NOMO-1 treated with DMSO at 0.1 percent for 48 hours (cell line): ENCODE measurements at regions not wholly inside any gene's neighbourhood (a gene's known extent, or its start where the extent isn't known, plus 50 kb on each side); places are given as distances from the start of the nearest gene placed in this dataset.
"Not testable (repeated sequence)": the region's sequence is repeated elsewhere in the genome, so short reads cannot be mapped to it uniquely, and the experiment has no call there.

ENCODE experiments used
- DNase-seq: peaks from one replicate; lab custom pipeline; 2025; ENCODE audit not compliant: unreplicated experiment; lab: John Stamatoyannopoulos, UW

DNA sequence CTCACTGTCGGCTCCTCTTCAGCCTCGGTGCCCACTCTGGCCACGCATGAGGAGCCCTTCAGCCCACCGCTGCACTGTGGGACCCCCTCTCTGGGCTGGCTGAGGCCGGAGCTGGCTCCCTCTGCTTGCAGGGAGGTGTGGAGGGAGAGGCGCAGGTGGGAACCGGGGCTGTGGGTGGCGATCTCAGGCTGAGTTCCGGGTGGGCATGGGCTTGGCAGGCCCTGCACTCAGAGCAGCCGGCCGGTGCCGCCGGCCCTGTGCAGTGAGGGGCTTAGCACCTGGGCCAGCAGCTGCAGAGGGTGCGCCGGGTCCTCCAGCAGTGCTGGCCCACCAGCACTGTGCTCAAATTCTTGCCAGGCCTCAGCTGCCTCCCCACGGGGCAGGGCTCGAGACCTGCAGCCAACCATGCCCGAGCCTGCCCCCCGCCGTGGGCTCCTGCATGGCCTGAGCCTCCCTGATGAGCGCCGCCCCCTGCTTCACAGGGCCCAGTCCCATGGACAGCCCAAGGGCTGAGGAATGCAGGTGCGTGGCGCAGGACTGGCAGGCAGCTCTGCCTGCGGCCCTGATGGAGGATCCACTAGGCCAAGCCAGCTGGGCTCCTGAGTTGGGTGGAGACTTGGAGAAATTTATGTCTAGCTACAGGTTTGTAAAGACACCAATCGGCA is 899.1 kb downstream of the SI start:
- no peak for DNase-seq

DNA sequence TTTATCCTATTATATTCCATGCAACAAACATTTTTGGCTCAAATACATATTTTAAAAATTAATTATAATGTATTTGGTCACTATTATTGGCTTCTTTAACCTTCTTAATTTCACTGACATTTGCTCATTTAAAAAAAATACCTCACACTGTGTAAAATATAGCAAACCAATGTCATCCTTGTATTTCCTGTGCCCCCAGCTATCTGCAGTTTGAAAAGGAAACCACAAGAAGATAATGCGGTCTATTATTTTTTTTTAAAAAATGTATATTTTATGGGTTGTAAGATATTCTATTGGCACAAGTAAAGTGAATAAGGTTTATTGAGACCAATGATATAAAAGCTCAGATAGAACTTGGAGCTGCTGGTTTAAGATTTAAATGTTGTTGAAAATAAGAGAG is 904.2 kb downstream of the SI start:
- no peak for DNase-seq

DNA sequence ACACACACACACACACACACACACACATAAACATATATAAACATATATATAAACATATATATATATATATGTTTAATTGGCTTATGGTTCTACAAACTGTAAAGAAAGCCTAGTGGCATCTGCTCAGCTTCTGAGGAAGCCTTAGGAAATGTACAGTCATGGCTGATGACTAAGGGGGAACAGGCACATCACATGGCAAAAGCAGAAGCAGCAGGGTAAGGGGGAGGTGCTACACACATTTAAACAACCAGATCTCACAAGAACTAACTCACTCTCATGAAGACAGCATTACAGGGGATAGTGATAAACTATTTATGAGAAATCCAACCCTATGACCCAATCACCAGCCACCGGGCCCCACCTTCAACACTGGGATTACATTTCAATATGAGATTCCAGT is 922.9 kb downstream of the SI start:
- peak; percentile 29 for DNase-seq

DNA sequence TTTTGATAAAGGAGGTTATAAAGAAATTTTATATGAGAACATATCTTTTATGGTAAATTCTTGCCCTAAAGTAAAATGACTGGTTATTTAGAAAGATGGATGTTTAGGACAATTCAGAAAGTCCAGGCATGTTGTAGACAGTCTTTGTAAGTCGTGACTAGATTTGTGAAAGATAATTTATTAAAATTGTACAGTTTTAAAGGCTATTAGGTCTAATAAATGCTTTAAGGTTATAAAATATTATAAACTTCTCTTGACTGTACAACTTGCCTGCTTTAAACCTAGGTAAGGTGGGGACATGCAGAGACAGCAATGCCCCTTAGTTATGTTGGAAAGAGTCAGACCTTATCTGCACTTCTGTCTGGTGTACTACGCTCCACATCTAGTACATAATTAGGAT is 933.5 kb downstream of the SI start:
- DNase-seq: no peak

DNA sequence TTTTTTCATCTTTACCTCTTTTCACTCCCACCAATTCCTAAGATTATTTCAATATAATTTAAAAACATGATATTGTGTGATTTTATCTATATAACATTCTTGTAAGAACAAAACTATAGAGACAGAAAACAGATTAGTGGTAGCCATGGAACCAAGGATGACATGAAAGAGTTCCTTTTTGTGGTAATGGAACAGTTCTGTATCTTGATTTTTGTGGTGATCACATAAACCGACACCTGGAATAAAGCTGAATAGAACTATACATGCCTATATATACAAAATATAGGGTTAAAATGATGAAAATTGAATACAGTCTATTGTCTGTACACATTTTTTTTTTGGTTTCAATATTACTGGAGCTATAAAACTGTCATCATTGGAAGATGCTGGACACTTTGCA is 945.4 kb downstream of the SI start:
- DNase-seq: no peak

DNA sequence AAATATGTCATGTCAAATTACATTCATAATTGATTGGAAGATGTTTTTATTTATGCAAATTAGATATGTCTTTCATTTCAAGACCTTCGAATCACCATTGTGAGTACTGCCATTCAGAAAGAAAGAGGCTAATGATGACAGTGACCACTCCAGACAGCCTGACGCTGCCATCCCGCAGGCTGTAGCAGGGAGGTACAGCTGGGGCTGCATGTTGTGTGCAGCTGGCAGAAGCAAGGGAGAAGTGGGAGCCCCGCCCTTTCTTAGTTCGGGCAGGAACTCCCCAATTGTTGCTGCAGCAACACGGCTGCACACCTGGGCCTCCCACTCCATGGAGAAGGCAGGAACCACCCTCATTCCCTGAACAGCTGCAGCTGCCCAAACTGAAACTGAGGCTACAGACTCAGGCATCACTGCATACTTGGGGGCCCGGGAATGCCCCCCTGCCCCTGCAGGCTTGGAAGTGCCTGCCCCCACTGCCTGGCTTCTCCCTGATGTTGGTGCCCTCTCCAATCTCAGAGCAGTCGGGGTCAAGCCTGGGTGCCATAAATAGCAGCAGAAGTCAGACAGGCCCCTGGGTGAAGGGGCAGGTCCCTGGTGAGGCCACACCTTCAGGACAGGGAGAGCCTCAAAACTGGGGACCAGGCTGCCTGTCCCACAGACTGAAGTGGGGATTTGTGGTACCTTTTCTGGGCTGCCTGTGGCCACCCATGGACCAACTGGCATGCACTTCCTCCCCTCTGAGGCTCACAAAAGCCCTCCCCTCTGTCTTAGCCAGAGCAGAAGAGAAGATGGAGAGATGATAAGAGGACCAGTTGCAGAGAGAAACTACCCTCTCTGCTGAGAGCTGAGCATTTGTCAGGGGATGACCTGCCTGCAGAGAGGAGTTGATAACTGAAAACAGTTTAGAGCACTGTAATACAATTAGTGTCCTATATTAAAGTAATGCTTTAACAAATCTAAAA is 964.6 kb downstream of the SI start:
- DNase-seq: no peak

DNA sequence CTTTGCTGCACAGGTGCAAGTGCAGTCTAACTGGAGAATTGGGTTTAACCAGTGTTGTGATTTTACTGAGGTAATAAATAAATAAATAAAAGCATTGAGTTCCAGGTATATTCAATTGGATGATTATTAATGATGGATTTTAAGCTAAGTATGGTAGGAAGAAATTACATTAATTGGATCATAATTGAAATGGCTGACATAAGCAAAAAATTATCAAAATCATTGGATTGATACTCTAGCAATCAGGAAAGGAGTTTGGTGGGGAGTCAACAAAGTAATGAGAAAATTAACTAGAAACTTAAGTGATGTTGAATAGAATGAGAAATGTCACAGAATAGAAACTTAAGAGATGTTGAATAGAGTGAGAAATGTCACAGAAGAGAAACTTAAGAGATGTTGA is 981.9 kb downstream of the SI start:
- DNase-seq: no peak

DNA sequence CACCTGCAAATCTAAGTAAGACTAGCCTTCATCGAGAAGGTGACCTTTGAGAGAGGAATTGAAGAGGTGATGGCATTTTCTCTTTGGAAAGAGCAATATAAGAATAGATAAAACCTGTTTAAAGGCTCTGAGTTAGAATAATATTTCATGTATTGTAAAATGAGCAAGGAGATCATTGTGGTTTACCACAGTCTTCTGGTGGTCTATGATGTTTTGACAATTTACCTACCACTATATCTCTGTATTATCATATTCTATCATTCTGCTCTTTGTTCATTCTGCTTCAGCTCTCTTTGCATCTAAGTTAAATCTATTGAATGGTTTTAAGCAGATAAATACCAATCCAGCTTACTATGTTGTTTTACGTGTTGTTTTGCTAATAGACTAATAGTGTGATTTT is 982.3 kb downstream of the SI start:
- no peak for DNase-seq

DNA sequence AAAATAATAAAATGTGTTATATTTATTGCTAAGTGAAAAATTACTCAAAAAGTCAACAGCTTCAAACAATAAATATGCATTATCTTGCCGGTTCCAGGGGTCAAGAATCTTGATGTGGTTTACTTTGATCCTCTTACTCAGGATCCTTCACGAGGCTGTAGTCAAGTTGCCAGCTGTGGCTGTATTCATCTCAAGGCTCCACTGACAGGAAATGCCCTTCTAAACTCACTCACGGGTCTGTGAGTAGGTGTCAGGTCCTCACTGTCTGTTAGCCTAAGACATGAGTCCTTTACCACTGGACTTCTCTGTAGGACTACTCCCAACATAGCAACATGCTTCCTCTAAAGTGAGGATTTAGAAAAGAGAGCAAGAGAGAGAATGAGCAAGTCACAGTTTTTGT is 983.0 kb downstream of the SI start:
- no peak for DNase-seq

DNA sequence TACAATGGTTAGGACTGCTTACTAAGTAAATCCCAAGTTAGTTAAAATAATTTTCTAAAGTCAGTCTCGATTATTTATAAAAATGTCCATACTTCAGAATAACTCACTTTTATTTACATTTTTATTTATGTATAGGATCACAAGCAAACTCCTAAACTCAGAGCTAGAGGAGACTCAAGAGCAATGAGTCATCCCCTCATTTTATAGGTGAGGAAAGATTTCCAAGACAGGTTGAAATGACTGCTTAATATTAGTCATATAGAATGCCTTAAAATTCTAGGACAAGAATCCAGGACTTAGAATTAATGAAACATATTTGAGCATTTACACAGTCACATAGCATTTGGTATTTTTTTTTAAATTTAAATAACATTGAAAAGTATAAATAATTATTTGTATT is 983.8 kb downstream of the SI start:
- DNase-seq: no peak

DNA sequence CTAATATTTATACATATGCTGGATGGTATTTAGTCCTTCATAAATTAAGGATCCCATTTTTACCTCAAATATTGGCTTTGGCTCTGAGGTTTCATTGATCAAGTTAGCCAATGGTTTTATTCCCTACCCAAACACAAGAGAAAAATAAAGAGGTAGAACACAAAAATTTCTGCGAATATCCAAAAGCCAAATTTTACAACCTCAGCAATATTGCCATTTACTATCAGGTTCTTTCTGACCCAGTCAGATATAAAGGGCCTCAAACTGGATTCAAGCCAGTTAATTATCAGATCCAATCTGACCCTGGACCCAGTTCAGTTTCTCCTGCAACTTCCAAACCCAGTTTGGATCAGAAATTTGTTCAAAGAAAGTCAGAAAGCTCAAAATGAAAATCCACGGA is 998.1 kb downstream of the SI start:
- DNase-seq: no peak

DNA sequence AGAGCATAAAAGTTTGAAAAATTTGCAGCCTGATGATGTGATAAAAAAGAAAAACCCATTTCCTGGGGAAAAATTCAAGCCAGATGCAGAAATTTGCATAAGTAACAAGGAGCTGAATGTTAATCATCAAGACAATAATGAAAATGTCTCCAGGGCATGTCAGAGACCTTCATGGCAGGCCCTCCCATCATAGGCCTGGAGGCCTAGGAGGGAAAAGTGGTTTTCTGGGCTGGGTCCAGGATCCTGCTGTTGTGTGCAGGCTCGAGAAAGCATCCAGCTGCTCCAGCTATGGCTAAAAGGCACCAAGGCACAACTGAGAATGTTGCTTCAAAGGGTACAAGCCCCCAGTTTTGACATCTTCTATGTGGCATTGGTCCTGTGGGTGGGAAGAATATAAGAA is 1014.0 kb downstream of the SI start:
- no peak for DNase-seq

DNA sequence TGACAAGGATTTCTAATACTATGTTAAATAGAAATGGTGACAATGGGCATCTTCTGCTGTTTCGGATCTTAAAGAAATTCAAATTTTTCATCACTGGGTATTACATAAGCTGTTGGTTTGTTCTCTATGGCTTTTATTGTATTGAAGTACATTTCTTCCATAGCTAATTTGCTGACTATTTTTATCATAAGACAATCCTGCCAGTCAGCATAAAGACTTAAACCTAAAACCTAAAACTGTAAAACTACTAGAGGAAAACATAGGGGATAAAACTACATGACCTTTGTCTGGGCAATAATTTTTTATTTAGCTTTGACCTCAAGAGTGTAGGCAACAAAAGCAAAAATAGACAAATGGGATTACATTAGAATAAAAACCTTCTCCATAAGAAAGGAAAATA is 1017.4 kb downstream of the SI start:
- no peak for DNase-seq

DNA sequence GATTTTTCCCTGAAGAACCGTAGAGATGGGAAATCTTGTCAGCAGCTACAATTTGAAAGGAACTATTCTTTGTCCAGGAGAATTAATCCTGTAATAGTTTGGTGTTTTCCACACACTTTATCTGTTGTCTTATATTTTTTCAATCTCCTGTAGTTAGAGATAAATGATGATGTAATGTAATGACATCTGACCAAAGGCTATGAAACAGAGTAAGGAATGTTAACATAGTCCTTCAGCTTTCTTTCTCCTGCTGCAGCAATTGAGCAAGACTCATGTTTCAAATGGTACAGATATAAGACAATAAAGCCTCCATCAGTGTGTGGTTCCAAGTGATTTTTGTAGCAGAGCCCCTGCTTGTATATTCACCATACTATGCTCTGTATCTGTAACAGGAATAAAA is 1028.4 kb downstream of the SI start:
- DNase-seq: no peak

DNA sequence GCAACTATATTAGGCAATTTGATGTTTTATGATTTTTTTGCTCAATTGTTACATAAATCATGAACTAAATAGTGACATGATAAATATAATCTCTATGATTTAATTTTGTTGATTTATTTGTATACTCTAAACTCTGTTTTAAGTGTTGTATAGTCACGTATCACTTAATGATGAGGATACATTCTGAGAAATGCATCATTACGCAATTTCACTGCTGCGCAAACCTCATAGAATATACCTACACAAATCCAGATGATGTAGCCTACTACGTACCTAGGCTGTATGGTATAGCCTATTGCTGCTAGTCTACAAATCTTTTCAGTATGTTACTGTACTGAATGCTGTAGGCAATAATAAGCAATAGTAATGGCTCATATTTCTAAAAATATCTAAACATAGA is 1029.8 kb downstream of the SI start:
- DNase-seq: no peak

DNA sequence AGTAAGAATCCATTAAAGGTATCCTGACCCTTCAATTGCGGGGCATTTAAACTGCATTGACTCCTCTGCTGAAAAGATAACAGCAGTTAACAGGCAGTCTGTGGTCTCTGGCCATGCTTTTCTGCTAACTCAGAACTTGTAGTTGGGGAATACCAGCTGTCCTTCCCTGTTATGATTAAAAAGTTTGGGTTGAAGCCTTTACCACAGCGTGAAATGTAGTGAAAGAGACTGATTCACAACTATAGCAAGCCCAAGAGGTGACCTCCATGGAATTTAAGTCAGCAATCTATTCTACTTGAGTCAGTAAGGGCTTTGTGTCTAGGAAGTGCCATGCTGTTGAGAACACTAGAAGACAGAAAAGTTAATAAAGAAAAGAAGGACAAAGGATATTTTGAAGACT is 1037.3 kb downstream of the SI start:
- DNase-seq: no peak

DNA sequence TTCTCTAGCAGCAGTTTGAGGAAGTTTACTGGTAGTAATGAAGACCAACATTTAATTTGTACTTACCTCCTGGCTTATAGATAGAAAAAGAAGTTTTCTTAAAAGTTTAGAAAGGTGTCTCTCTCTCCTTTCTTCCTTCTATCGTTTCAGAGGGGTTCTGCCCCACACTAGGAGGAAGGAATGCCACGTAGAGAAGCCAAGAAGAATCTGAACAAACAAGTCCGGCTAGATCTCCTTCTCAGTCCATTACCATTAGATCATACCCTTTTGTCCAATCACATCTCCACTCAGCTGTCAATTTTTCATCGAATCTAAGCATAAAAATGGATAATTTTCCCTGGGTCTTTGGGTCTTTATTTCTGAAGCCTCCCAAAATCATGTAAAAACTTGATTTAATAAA is 1048.1 kb downstream of the SI start:
- no peak for DNase-seq

DNA sequence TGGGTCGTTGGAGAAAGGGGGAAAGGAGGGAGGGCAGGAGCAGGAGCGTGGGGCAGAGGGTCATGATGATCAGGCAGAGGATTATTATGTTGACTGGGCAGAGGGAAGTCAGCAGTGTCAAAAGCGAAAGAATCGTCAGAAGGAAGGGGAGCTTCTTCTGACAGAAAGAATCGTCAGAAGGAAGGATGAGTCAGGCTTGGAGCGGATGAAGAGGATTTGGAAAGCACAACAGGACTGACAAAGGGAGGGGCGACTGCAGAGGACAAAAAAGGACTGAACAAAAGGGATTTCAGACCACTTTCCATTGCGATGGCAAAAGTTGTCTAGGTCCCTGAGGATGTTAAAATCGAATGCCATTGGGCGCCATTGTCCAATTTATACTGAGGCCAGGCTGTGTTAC is 1053.5 kb downstream of the SI start:
- DNase-seq: no peak

DNA sequence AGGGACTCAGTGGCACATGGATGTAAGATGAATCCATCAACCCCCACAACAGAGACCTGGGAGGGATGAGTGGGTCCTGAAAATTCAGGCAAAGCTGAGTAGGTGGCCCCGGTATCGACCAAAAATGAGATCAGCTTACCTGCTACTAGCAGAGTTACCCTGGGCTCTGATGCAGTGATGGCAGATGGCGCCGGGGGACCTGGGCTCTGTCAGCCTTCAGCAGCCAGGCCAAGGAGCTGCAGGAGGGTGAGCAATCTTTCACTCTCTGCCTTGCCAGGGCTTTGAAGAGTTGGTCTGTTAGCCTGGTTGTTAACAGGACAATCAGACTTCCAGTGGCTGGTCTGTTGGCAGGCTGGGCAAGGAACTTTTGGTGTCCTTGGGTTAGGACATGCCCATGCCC is 1054.8 kb downstream of the SI start:
- DNase-seq: no peak

DNA sequence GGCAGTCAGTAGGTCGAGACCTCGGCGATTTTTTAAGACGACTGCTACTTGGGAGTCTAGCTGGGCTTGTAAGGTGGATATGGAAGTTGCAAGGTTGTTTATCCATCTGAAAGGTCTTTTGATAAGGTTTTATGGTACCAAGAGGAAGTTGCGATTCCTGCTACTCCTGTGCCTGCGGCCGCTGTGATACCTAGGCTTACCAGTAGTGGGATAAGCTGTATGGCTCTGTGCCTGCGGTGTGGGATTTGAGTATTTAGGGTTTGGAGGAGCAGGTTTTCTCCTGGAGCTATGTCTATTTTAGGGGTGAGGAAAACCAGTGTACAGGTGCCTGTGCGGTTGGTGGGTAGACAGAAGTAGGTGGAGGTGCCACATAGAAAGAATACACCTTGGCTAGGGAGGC is 1059.8 kb downstream of the SI start:
- no peak for DNase-seq

DNA sequence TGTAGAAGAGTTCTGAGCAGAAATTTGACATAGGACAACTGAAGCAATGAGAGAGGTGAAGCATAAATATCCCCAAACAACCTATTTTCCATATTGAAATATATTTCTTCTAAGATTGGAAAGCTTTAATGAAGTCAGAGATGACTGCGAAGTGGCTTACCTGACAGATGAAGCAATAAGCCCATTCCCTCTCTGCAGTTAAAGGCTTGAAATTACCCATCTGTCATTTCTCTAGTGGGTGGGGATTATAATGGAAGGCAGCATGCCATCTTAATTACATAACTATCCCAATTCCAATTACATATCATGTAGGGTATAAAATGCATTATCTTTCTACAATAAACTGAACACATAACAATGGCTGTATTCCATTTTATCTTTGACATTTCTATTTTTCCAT is 1070.5 kb downstream of the SI start:
- no peak for DNase-seq

DNA sequence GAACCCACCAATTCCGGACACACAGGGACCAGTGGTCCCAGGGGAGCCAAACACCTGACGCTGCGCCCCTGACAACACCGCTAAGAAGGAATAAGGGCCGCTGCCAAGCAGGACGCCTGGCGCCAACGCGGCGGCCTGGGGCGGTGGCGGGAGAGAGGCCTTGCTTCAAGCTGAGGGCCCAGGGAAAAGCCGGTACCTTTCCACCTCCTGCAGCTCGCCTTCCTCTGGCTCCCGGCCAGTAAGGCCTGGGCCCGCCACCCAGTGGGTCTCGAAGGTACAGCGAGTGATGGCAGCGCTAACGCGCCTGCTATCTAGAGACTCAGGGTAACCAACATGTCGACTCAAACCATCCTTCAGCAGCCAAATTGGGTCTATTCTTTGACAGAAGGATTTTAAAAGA is 1074.1 kb downstream of the SI start:
- DNase-seq: no peak

DNA sequence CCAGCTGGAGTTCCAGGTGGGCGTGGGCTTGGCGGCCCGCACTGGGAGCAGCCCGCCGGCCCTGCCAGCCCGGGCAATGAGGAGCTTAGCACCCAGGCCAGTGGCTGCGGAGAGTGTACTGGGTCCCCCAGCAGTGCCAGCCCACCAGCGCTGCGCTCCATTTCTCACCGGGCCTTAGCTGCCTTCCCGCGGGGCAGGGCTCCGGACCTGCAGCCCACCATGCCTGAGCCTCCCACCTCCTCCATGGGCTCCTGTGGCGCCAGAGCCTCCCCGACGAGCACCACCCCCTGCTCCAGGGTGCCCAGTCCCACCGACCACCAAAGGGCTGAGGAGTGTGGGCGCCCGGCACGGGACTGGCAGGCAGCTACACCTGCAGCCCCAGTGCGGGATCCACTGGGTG is 1075.3 kb downstream of the SI start:
- DNase-seq: not testable (repeated sequence)
